ENCODE measurements at regions not wholly inside any gene's neighbourhood (a gene's known extent, or its start where the extent isn't known, plus 50 kb on each side); places are given as distances from the start of the nearest gene placed in this dataset.

DNA sequence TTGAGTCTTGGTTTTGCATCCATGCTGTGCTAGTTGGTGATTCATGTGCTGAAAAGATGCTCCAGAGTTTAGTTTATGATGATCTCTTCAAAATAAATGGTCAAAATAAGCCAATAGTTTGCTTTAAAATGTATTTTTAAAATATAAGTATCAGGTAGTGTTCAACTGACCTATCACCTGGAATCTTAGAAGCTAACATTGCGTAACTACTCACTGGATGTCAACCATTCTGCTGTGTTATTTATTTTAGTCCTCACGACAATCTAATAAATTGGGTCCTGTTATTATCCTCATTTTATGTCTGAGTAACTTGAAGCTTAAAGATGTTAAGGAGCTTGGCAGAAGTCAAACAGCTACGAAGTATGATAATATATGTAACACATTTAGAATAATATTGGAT is 563.7 kb upstream of the MDFIC2 start:
- TF ChIP-seq CTCF (IDR thresholded peaks at IDR 0.05; ENCODE audit: low read depth, low read length, missing input control), result no peak
- TF ChIP-seq, protein P1, sequence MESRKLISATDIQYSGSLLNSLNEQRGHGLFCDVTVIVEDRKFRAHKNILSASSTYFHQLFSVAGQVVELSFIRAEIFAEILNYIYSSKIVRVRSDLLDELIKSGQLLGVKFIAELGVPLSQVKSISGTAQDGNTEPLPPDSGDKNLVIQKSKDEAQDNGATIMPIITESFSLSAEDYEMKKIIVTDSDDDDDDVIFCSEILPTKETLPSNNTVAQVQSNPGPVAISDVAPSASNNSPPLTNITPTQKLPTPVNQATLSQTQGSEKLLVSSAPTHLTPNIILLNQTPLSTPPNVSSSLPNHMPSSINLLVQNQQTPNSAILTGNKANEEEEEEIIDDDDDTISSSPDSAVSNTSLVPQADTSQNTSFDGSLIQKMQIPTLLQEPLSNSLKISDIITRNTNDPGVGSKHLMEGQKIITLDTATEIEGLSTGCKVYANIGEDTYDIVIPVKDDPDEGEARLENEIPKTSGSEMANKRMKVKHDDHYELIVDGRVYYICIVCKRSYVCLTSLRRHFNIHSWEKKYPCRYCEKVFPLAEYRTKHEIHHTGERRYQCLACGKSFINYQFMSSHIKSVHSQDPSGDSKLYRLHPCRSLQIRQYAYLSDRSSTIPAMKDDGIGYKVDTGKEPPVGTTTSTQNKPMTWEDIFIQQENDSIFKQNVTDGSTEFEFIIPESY (IDR thresholded peaks at IDR 0.05), result no peak
- TF ChIP-seq, protein P2, sequence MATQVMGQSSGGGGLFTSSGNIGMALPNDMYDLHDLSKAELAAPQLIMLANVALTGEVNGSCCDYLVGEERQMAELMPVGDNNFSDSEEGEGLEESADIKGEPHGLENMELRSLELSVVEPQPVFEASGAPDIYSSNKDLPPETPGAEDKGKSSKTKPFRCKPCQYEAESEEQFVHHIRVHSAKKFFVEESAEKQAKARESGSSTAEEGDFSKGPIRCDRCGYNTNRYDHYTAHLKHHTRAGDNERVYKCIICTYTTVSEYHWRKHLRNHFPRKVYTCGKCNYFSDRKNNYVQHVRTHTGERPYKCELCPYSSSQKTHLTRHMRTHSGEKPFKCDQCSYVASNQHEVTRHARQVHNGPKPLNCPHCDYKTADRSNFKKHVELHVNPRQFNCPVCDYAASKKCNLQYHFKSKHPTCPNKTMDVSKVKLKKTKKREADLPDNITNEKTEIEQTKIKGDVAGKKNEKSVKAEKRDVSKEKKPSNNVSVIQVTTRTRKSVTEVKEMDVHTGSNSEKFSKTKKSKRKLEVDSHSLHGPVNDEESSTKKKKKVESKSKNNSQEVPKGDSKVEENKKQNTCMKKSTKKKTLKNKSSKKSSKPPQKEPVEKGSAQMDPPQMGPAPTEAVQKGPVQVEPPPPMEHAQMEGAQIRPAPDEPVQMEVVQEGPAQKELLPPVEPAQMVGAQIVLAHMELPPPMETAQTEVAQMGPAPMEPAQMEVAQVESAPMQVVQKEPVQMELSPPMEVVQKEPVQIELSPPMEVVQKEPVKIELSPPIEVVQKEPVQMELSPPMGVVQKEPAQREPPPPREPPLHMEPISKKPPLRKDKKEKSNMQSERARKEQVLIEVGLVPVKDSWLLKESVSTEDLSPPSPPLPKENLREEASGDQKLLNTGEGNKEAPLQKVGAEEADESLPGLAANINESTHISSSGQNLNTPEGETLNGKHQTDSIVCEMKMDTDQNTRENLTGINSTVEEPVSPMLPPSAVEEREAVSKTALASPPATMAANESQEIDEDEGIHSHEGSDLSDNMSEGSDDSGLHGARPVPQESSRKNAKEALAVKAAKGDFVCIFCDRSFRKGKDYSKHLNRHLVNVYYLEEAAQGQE (IDR thresholded peaks at IDR 0.05), result no peak
- TF ChIP-seq EGR1 (IDR thresholded peaks at IDR 0.05; ENCODE audit: low read depth in 2 of 2), result no peak
- no peak for TF ChIP-seq TAF1 (conservative IDR thresholded peaks at IDR 0.05)
- TF ChIP-seq JUND (IDR thresholded peaks at IDR 0.05), result no peak

Data from liver (tissue), 3 donors.